SK-N-SH (cell line): ENCODE measurements at regions not wholly inside any gene's neighbourhood (a gene's known extent, or its start where the extent isn't known, plus 50 kb on each side); places are given as distances from the start of the nearest gene placed in this dataset.

Experiments
- CTCF ChIA-PET: fragments of 300-600, 350-600 bp; formaldehyde crosslinking; extraction: SDS; loops from one replicate; lab custom pipeline; 2021; lab: Yijun Ruan, JAX
- POLR2A ChIA-PET: fragments of 350-600 bp; sonication (Branson Sonifier 250); formaldehyde crosslinking; extraction: SDS; loops from one replicate; lab custom pipeline; 2020; ENCODE audit warnings: antibody characterized with exemption, inconsistent platforms; lab: Yijun Ruan, JAX
- DNase-seq: peaks from one replicate; pipeline ENCODE4 v3.0.0; 2012
- H2AFZ ChIP-seq: fragments of 200-600 bp; sonication (generic); 2 replicates; pipeline ENCODE4 v1.8.1; 2016; ENCODE audit warnings: antibody characterized with exemption, mild to moderate bottlenecking, low read depth
- H3F3A ChIP-seq: fragments of 200-600 bp; sonication (generic); replicated peaks from 2 replicates; pipeline ENCODE3; 2016; ENCODE audit warnings: antibody characterized with exemption, mild to moderate bottlenecking; ENCODE audit not compliant: insufficient read depth
- H3K27ac ChIP-seq, 2 experiments: fragments of 200-500 bp in 1 of 2; fragments of 200-600 bp in 1 of 2; sonication (Bioruptor generic) in 1 of 2; sonication (generic), shearing (Covaris generic) in 1 of 2; 2 replicates each; pipeline versions ENCODE4 v1.5.1 to v1.6.1; 2014 to 2016; ENCODE audit warnings: low read depth in 2 of 2, inconsistent platforms in 1 of 2, low read length in 1 of 2, mild to moderate bottlenecking in 1 of 2, mixed read lengths in 1 of 2
- H3K27me3 ChIP-seq: fragments of 200-600 bp; sonication (generic), shearing (Covaris generic); 2 replicates; pipeline ENCODE4 v1.6.1; 2016; ENCODE audit warnings: mixed run types; ENCODE audit not compliant: insufficient read depth
- H3K36me3 ChIP-seq, 2 experiments: fragments of 200-500 bp in 1 of 2; fragments of 200-600 bp in 1 of 2; sonication (Bioruptor generic) in 1 of 2; sonication (generic) in 1 of 2; replicated peaks in 1 of 2; 2 replicates each; pipeline versions ENCODE3 to v1.5.1; 2014 to 2016; ENCODE audit warnings: low read length in 1 of 2, mild to moderate bottlenecking in 1 of 2; ENCODE audit not compliant: insufficient read depth in 2 of 2, control insufficient read depth in 1 of 2
- H3K4me1 ChIP-seq, 2 experiments: fragments of 200-500 bp in 1 of 2; fragments of 200-600 bp in 1 of 2; sonication (Bioruptor generic) in 1 of 2; sonication (generic), shearing (Covaris generic) in 1 of 2; 2 replicates each; pipeline versions ENCODE4 v1.5.1 to v1.6.1; 2014 to 2016; ENCODE audit warnings: low read depth in 1 of 2, low read length in 1 of 2, mixed run types in 1 of 2; ENCODE audit not compliant: insufficient read depth in 2 of 2, control insufficient read depth in 1 of 2
- H3K4me2 ChIP-seq: fragments of 200-600 bp; sonication (generic), shearing (Covaris generic); 2 replicates; pipeline ENCODE4 v1.6.1; 2017; ENCODE audit warnings: mixed run types
- H3K4me3 ChIP-seq, 2 experiments: fragments of 200-500 bp in 1 of 2; fragments of 200-600 bp in 1 of 2; sonication (Bioruptor generic) in 1 of 2; sonication (generic), shearing (Covaris generic) in 1 of 2; 2 replicates each; pipeline versions ENCODE4 v1.5.1 to v1.8.1; 2014 to 2016; ENCODE audit warnings: low read depth in 2 of 2, inconsistent platforms in 1 of 2, low read length in 1 of 2, mild to moderate bottlenecking in 1 of 2, mixed read lengths in 1 of 2, moderate library complexity in 1 of 2
- H3K79me2 ChIP-seq: fragments of 200-600 bp; sonication (generic); 2 replicates; pipeline ENCODE4 v1.8.1; 2017; ENCODE audit warnings: mild to moderate bottlenecking; ENCODE audit not compliant: insufficient read depth
- H3K9ac ChIP-seq: fragments of 200-600 bp; sonication (generic); 2 replicates; pipeline ENCODE4 v1.6.1; 2017; ENCODE audit warnings: mixed run types
- H3K9me2 ChIP-seq: fragments of 200-600 bp; sonication (generic); 2 replicates; pipeline ENCODE4 v1.6.1; 2017; ENCODE audit warnings: mixed run types
- H3K9me3 ChIP-seq: fragments of 200-600 bp; sonication (generic); 2 replicates; pipeline ENCODE4 v1.6.1; 2017; ENCODE audit warnings: mixed run types, mild to moderate bottlenecking, moderate library complexity
- H4K20me1 ChIP-seq: fragments of 200-600 bp; sonication (generic); 2 replicates; pipeline ENCODE4 v1.6.1; 2017; ENCODE audit warnings: mild to moderate bottlenecking, mixed run types; ENCODE audit not compliant: insufficient read depth
- CHD2 ChIP-seq: fragments of 150-350 bp; IDR thresholded peaks from 2 replicates; pipeline ENCODE4 v1.6.1; 2018; ENCODE audit warnings: low read length; ENCODE audit not compliant: partially characterized antibody
- CTCF ChIP-seq: fragments of 200-600 bp; sonication (generic); IDR thresholded peaks from 2 replicates; pipeline ENCODE4 v1.6.1; 2017; ENCODE audit warnings: antibody characterized with exemption, mild to moderate bottlenecking, moderate library complexity
- EP300 ChIP-seq, 2 experiments: IDR thresholded peaks; 2 replicates each; pipeline versions ENCODE4 v1.4.0 to v1.6.1; 2012; ENCODE audit warnings: borderline replicate concordance in 1 of 2, low read depth in 1 of 2, low read length in 1 of 2
- FOSL2 ChIP-seq: IDR thresholded peaks from 2 replicates; pipeline ENCODE4 v1.4.0; 2012; ENCODE audit warnings: low read depth, mild to moderate bottlenecking, moderate library complexity, borderline replicate concordance
- GABPA ChIP-seq: IDR thresholded peaks from 2 replicates; pipeline ENCODE4 v1.4.0; 2012; ENCODE audit warnings: low read depth, mild to moderate bottlenecking
- GATA2 ChIP-seq: sonication (generic); formaldehyde crosslinking; IDR thresholded peaks from 2 replicates; pipeline ENCODE4 v1.5.0; 2020; ENCODE audit warnings: mild to moderate bottlenecking, missing genetic modification reagents
- IRF3 ChIP-seq: fragments of 150-350 bp; IDR thresholded peaks from 2 replicates; pipeline ENCODE4 v1.6.1; 2016; ENCODE audit warnings: mild to moderate bottlenecking, low read depth, low read length
- JUND ChIP-seq: IDR thresholded peaks from 2 replicates; pipeline ENCODE4 v1.4.0; 2012
- MEF2A ChIP-seq: IDR thresholded peaks from 2 replicates; pipeline ENCODE4 v1.4.0; 2012; ENCODE audit warnings: low read depth, borderline replicate concordance
- MXI1 ChIP-seq: IDR thresholded peaks from 2 replicates; pipeline ENCODE4 v1.6.1; 2012; ENCODE audit warnings: mild to moderate bottlenecking, low read depth, low read length, improper control_type of control experiment
- POLR2AphosphoS5 ChIP-seq: IDR thresholded peaks from 2 replicates; pipeline ENCODE4 v1.6.1; 2012; ENCODE audit warnings: low read depth, low read length
- RCOR1 ChIP-seq: fragments of 150-350 bp; IDR thresholded peaks from 2 replicates; pipeline ENCODE4 v1.6.1; 2017; ENCODE audit warnings: antibody characterized with exemption, low read length
- REST ChIP-seq: IDR thresholded peaks from 2 replicates; pipeline ENCODE4 v1.6.1; 2012; ENCODE audit warnings: mild to moderate bottlenecking, low read depth, low read length, moderate library complexity
- TAF1 ChIP-seq: IDR thresholded peaks from 2 replicates; pipeline ENCODE4 v1.6.1; 2012; ENCODE audit warnings: low read depth, mild to moderate bottlenecking, low read length, moderate library complexity, borderline replicate concordance
- TEAD4 ChIP-seq: IDR thresholded peaks from 2 replicates; pipeline ENCODE4 v1.4.0; 2012; ENCODE audit warnings: mild to moderate bottlenecking, borderline replicate concordance; ENCODE audit not compliant: insufficient read depth
- YY1 ChIP-seq: IDR thresholded peaks from 2 replicates; pipeline ENCODE4 v1.4.0; 2012; ENCODE audit warnings: low read depth, mild to moderate bottlenecking
- WGBS: methylation state at CpG from one replicate; pipeline ENCODE4 v1.1.6; 2017; ENCODE audit warnings: low lambda C conversion rate; 5-methylcytosine and 5-hydroxymethylcytosine counted together

GRCh38 chr5:125970631-125971307 lies 452.4 kb upstream of the GRAMD2B start:
- Histone ChIP-seq H3K9ac (no peak overlapping the region), H3K9me2 (no peaks in the 10 kb centered on the region), H3K4me1 (peaks cover 0 to 3% of the 10 kb centered on the region in 2 experiments; a peak in 1 of 4 replicates), H3K27ac (no peak overlapping the region)
- POLR2A ChIA-PET: no interaction called here
- TF ChIP-seq REST (no peak), GABPA (no peak), GATA2 (CRISPR knock-in tag) (no peak)
- TF ChIP-seq, all 33 proteins: peak for 0
- DNase-seq: no peak
- no peaks in the 10 kb centered on the region for H3F3A ChIP-seq
- no peaks in the 10 kb centered on the region for H4K20me1 ChIP-seq
- no peaks in the 10 kb centered on the region for H3K36me3 ChIP-seq
- H3K4me3 ChIP-seq: no peak overlapping the region
- no peaks in the 10 kb centered on the region for H3K79me2 ChIP-seq
- H3K27me3 ChIP-seq: no peaks in the 10 kb centered on the region; the same call in 1 of the 2 replicates
- WGBS: 42% methylated on average over 7 of the region's 7 CpGs
- H2AFZ ChIP-seq: no peak overlapping the region
- no peaks in the 10 kb centered on the region for H3K9me3 ChIP-seq
- CTCF ChIA-PET: interaction anchor here (1.8 kb wide), 1 partner anchor 11 kb away, joined by 4 read pairs; no protein-coding TSS in a partner anchor
- H3K4me2 ChIP-seq: no peak overlapping the region

- no peaks in the 10 kb centered on the region for H3K36me3 ChIP-seq
- POLR2A ChIA-PET: no interaction called here
- WGBS: 44% methylated on average over 3 of the region's 3 CpGs
- TF ChIP-seq GATA2 (CRISPR knock-in tag): no peak
- no peak for TF ChIP-seq POLR2AphosphoS5
- TF ChIP-seq YY1: no peak
- no peak for TF ChIP-seq TAF1
- no peak for TF ChIP-seq RCOR1
- TF ChIP-seq CTCF: no peak
- TF ChIP-seq MXI1: no peak
- TF ChIP-seq MEF2A: no peak
- no peak for TF ChIP-seq EP300 (IDR thresholded peaks at IDR 0.05; ENCODE audit: borderline replicate concordance in 1 of 2, low read depth in 1 of 2, low read length in 1 of 2)
- no peak for TF ChIP-seq FOSL2
- TF ChIP-seq GABPA: no peak
- no peak for TF ChIP-seq TEAD4
- no peak for TF ChIP-seq IRF3
- TF ChIP-seq CHD2: no peak
- no peak for TF ChIP-seq REST
- no peak for TF ChIP-seq JUND
Measured at GRCh38 chr5:125972706-125973105, 450.5 kb upstream of the GRAMD2B start.

More at GRCh38 chr5:125972706-125973105, 450.5 kb upstream of the GRAMD2B start:
- H4K20me1 ChIP-seq: no peaks in the 10 kb centered on the region
- H3K4me2 ChIP-seq: no peak overlapping the region
- no peaks in the 10 kb centered on the region for H3K9me3 ChIP-seq
- no peaks in the 10 kb centered on the region for H3K9me2 ChIP-seq
- no peaks in the 10 kb centered on the region for H3K79me2 ChIP-seq
- no peak overlapping the region for H2AFZ ChIP-seq
- H3K4me1 ChIP-seq: peaks cover 0 to 3% of the 10 kb centered on the region in 2 experiments; a peak in 2 of 4 replicates
- no peak overlapping the region for H3K27ac ChIP-seq
- H3K27me3 ChIP-seq: no peaks in the 10 kb centered on the region; the same call in 1 of the 2 replicates
- CTCF ChIA-PET: no interaction called here
- no peak overlapping the region for H3K4me3 ChIP-seq
- H3K9ac ChIP-seq: no peak overlapping the region
- DNase-seq: no peak
- no peaks in the 10 kb centered on the region for H3F3A ChIP-seq
